ENCODE measurements at regions not wholly inside any gene's neighbourhood (a gene's known extent, or its start where the extent isn't known, plus 50 kb on each side); places are given as distances from the start of the nearest gene placed in this dataset.

GRCh38 chr6:67880939-67881705, 754.0 kb upstream of the ADGRB3 start:
- Histone ChIP-seq H3K4me2 (ENCODE audit: control insufficient read depth, insufficient read depth) (no peak overlapping the region), H3K4me3 (no peak overlapping the region), H2AFZ (ENCODE audit: control insufficient read depth, low read depth, low read length) (no peak overlapping the region), H3K4me1 (ENCODE audit: control insufficient read depth, insufficient read depth, low read length) (no peaks in the 10 kb centered on the region), H3K36me3 (ENCODE audit: control insufficient read depth in 2 of 2, insufficient read depth in 2 of 2, low read length in 1 of 2) (no peaks in the 10 kb centered on the region), H3K9ac (ENCODE audit: control insufficient read depth, insufficient read depth, low read length) (no peak overlapping the region), H4K20me1 (ENCODE audit: control insufficient read depth, insufficient read depth) (no peaks in the 10 kb centered on the region), H3K79me2 (ENCODE audit: control insufficient read depth, insufficient read depth, low read length) (no peaks in the 10 kb centered on the region), H3K27me3 (replicated peaks in 1 of 2; ENCODE audit: control insufficient read depth in 2 of 2, insufficient read depth in 2 of 2, low read length in 1 of 2) (no peaks in the 10 kb centered on the region), H3K9me3 (replicated peaks; ENCODE audit: control insufficient read depth, insufficient read depth, low read length) (no peaks in the 10 kb centered on the region), H3K27ac (ENCODE audit: control insufficient read depth, insufficient read depth) (no peak overlapping the region)
- TF ChIP-seq NR2C2 (IDR thresholded peaks at IDR 0.05; ENCODE audit: borderline replicate concordance, control insufficient read depth, insufficient read length, low read depth) = no peak
- TF ChIP-seq, protein P1, sequence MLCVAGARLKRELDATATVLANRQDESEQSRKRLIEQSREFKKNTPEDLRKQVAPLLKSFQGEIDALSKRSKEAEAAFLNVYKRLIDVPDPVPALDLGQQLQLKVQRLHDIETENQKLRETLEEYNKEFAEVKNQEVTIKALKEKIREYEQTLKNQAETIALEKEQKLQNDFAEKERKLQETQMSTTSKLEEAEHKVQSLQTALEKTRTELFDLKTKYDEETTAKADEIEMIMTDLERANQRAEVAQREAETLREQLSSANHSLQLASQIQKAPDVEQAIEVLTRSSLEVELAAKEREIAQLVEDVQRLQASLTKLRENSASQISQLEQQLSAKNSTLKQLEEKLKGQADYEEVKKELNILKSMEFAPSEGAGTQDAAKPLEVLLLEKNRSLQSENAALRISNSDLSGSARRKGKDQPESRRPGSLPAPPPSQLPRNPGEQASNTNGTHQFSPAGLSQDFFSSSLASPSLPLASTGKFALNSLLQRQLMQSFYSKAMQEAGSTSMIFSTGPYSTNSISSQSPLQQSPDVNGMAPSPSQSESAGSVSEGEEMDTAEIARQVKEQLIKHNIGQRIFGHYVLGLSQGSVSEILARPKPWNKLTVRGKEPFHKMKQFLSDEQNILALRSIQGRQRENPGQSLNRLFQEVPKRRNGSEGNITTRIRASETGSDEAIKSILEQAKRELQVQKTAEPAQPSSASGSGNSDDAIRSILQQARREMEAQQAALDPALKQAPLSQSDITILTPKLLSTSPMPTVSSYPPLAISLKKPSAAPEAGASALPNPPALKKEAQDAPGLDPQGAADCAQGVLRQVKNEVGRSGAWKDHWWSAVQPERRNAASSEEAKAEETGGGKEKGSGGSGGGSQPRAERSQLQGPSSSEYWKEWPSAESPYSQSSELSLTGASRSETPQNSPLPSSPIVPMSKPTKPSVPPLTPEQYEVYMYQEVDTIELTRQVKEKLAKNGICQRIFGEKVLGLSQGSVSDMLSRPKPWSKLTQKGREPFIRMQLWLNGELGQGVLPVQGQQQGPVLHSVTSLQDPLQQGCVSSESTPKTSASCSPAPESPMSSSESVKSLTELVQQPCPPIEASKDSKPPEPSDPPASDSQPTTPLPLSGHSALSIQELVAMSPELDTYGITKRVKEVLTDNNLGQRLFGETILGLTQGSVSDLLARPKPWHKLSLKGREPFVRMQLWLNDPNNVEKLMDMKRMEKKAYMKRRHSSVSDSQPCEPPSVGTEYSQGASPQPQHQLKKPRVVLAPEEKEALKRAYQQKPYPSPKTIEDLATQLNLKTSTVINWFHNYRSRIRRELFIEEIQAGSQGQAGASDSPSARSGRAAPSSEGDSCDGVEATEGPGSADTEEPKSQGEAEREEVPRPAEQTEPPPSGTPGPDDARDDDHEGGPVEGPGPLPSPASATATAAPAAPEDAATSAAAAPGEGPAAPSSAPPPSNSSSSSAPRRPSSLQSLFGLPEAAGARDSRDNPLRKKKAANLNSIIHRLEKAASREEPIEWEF (IDR thresholded peaks at IDR 0.05; ENCODE audit: insufficient replicate concordance, low read depth, low read length) = no peak
- TF ChIP-seq, protein P2, sequence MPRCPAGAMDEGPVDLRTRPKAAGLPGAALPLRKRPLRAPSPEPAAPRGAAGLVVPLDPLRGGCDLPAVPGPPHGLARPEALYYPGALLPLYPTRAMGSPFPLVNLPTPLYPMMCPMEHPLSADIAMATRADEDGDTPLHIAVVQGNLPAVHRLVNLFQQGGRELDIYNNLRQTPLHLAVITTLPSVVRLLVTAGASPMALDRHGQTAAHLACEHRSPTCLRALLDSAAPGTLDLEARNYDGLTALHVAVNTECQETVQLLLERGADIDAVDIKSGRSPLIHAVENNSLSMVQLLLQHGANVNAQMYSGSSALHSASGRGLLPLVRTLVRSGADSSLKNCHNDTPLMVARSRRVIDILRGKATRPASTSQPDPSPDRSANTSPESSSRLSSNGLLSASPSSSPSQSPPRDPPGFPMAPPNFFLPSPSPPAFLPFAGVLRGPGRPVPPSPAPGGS (IDR thresholded peaks at IDR 0.05; ENCODE audit: borderline replicate concordance, insufficient read depth, low read depth, low read length, poor library complexity, severe bottlenecking) = no peak
- no peak for TF ChIP-seq MTA2 (IDR thresholded peaks at IDR 0.05; ENCODE audit: low read depth)
- no peak for TF ChIP-seq SMAD5 (IDR thresholded peaks at IDR 0.05; ENCODE audit: low read depth)
- TF ChIP-seq PML (IDR thresholded peaks at IDR 0.05; ENCODE audit: low read length) = no peak
- TF ChIP-seq, protein P3, sequence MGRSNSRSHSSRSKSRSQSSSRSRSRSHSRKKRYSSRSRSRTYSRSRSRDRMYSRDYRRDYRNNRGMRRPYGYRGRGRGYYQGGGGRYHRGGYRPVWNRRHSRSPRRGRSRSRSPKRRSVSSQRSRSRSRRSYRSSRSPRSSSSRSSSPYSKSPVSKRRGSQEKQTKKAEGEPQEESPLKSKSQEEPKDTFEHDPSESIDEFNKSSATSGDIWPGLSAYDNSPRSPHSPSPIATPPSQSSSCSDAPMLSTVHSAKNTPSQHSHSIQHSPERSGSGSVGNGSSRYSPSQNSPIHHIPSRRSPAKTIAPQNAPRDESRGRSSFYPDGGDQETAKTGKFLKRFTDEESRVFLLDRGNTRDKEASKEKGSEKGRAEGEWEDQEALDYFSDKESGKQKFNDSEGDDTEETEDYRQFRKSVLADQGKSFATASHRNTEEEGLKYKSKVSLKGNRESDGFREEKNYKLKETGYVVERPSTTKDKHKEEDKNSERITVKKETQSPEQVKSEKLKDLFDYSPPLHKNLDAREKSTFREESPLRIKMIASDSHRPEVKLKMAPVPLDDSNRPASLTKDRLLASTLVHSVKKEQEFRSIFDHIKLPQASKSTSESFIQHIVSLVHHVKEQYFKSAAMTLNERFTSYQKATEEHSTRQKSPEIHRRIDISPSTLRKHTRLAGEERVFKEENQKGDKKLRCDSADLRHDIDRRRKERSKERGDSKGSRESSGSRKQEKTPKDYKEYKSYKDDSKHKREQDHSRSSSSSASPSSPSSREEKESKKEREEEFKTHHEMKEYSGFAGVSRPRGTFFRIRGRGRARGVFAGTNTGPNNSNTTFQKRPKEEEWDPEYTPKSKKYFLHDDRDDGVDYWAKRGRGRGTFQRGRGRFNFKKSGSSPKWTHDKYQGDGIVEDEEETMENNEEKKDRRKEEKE (IDR thresholded peaks at IDR 0.05) = no peak
- no peak for TF ChIP-seq POLR2AphosphoS2 (IDR thresholded peaks at IDR 0.05; ENCODE audit: low read depth, low read length)
- TF ChIP-seq, protein P4, sequence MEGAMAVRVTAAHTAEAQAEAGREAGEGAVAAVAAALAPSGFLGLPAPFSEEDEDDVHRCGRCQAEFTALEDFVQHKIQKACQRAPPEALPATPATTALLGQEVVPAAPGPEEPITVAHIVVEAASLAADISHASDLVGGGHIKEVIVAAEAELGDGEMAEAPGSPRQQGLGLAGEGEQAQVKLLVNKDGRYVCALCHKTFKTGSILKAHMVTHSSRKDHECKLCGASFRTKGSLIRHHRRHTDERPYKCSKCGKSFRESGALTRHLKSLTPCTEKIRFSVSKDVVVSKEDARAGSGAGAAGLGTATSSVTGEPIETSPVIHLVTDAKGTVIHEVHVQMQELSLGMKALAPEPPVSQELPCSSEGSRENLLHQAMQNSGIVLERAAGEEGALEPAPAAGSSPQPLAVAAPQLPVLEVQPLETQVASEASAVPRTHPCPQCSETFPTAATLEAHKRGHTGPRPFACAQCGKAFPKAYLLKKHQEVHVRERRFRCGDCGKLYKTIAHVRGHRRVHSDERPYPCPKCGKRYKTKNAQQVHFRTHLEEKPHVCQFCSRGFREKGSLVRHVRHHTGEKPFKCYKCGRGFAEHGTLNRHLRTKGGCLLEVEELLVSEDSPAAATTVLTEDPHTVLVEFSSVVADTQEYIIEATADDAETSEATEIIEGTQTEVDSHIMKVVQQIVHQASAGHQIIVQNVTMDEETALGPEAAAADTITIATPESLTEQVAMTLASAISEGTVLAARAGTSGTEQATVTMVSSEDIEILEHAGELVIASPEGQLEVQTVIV (IDR thresholded peaks at IDR 0.05; ENCODE audit: borderline replicate concordance, partially characterized antibody) = no peak
- TF ChIP-seq MTA3 (IDR thresholded peaks at IDR 0.05; ENCODE audit: borderline replicate concordance, low read length) = no peak
- TF ChIP-seq NFIC (IDR thresholded peaks at IDR 0.05; ENCODE audit: low read depth, low read length) = no peak
- FAIRE-seq (no peak), DNase-seq (ENCODE audit: low read depth, low spot score) (no peak), ATAC-seq (no peak)
- ChIA-PET RAD21 (ENCODE audit: unreplicated experiment) (no interaction called here), SMC1A (ENCODE audit: uncharacterized antibody, unreplicated experiment) (no interaction called here), CTCF (no interaction called here), POLR2A (no interaction called here)
- intact Hi-C loops (cut with micrococcal nuclease; ENCODE audit: unreplicated experiment) (no loop called here), in situ Hi-C loops (cut with MboI) (no loop called here)
- WGBS (ENCODE audit: insufficient coverage, insufficient replicate concordance, low lambda C conversion rate, missing lambda C conversion rate) = 30% methylated on average over 16 of the region's 16 CpGs
- BruUV-seq (replicated peaks) = no TSS peak
